Stimulated activated CD8-positive, alpha-beta memory T cell treated with anti-CD3 and anti-CD28 coated beads, Interleukin-7, amount 100 ng/mL, for 4 hours (primary cell): ENCODE measurements at regions not wholly inside any gene's neighbourhood (a gene's known extent, or its start where the extent isn't known, plus 50 kb on each side); places are given as distances from the start of the nearest gene placed in this dataset.

ENCODE experiments used
- DNase-seq, 2 donors: peaks; one replicate each; pipeline ENCODE4 v3.0.0-alpha.2; 2020; ENCODE audit warnings: low read depth in 2 of 2

DNA sequence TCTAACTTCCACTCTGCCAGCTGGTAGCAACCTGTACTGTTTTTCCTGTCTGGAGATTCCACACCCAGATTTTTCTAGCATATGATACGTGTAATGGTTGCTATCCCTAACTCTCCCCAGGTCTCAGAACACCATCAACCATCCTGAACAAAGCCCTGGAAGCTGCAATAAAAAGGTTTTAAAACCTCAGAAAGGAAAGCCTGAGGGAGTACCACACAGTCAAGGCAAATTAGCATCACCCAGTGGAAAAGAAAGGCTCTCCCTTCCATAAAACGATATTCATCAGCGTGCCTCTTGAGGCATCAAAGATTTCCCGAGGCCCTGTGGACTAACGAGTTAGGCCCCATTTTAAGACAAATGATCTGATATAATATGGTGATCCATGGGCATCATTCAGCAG, 421.0 kb downstream of the ADGRL2 start:
- DNase-seq = no peak

DNA sequence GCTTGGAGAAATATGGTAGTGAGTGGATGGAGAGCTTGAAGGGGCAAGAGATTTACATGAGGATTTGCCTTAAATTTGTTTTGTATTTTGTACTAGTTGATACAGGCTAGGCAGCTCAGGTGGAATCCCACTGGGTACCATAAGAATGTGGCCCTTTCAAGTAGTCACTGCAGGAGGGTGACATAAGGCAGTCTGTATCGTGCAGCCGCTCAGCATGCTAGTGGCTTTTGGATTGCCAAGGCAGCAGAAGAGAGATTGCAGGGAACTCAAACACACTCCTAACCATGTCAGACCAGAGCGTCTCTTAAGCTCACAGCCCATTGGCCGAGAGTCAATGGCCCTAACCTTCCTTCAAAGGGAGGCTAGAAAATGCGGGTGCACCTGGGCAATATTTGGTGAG, 420.0 kb downstream of the ADGRL2 start:
- no peak for DNase-seq

DNA sequence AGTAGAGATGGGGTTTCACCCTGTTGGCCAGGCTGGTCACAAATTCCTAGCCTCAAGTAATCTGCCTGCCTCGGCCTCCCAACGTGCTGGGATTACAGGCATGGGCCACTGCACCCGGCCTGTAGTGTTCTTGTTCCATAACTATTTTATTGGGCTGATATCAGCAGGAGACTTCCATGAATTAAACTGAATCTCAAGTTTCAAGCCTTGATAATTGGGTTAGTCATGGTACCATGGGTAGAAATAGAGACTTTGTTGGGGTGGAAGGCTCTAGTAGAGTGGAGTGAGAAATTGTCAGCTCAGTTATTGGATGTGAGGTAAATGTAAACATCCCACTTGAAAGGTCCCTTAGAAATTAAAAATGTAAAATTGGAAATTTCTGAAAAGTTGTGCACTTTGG, 419.1 kb downstream of the ADGRL2 start:
- no peak for DNase-seq

DNA sequence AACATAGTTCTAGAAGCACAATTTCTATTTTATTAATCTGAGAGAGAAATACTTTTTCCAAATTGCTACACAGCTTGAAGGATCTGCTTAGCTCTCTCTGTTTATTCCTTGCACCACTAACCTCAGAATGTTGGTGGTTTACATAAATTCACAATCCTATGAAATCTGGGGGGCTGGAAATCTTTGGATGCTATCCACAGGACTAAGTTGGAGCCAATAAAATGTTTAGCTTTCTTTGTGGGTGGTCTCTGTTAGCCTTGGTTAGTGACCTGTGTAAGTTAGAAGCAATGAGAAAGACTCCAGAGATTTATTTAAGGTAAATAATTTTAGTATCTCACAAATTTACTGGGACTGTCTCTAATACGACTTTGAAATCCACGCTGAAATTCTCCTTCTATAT, 418.1 kb downstream of the ADGRL2 start:
- no peak for DNase-seq

DNA sequence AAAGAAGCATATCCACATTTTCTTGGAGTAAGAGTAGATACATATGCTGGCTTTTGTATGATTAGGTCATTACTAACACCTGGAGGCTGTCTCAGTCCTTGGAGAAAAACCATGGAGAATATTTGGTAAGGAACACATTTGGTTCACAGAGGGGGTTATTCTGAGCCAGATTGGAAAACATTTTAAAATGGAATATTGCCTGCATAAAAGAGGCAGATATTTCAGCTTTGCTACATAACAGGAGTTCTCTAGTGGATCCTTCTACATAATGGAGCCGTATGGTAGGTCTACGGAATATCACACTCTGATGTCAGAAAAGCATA, 415.1 kb downstream of the ADGRL2 start:
- no peak for DNase-seq

DNA sequence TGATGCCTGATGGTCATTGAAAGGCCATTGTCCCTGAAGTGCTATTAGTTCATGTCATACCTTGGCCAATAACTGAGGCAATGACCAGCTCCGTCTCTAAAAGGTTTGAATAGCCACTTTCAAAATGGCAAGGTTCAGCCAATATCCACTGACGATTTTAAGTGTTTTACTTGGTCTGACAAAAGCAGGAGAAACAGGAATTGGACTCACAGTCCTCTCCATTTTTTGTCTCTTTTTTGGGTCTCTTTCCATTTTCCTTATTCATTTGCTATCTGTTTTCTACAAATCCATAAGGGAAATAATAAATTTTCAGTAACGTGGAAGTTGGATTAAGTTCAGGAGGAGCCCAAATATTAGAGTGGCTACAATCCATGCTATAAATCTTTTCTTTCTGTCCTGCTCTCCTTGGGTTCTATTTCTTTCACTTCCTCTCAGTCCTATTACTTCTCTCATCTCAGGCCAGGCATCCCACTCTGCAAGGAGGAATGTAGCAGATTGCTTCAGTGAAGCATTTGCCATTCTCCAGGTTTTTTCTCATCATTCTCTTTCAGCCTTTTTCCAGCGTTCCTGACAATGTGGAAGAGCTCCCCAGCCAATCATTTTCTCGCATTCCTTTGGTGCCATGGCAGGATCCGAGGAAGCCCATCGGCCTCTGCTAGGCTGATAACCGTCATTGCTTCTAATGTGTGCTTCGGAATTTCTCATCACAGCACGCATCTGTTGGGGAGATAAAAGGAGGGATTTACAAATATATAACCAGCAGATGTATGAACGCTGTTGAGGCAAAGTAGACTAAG, 414.5 kb downstream of the ADGRL2 start:
- DNase-seq = no peak

- DNase-seq = no peak
Observed at GRCh38 chr1:82214606-82215005, 413.9 kb downstream of the ADGRL2 start.

GRCh38 chr1:82197606-82198005, 396.9 kb downstream of the ADGRL2 start:
- DNase-seq = no peak

- no peak for DNase-seq
Observed at GRCh38 chr1:82195245-82195644, 394.5 kb downstream of the ADGRL2 start.

- DNase-seq = no peak
Observed at GRCh38 chr1:82185084-82185483, 384.4 kb downstream of the ADGRL2 start.

DNA sequence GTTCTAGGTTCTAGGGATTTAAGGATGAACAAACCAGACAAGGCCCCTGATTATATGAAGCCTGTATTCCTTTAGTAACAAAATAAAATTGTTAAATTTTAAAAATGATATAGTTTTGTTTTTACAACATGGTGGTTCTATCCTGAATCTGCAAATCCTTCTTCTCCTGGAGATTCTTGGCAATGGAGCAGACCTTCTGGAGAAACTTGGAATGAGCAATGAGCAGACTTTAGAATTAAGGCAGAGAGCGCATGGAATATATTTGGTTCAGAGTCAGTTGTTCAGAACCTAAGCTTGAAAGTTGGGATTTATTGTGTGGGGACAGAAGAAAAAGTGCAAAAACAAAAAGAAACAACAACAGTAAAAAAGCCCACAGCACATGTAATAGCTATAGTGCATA, 381.1 kb downstream of the ADGRL2 start:
- no peak for DNase-seq

GRCh38 chr1:82179131-82179530, 378.4 kb downstream of the ADGRL2 start:
- DNase-seq = no peak

- DNase-seq = no peak
Observed at GRCh38 chr1:82177192-82177591, 376.5 kb downstream of the ADGRL2 start.

DNA sequence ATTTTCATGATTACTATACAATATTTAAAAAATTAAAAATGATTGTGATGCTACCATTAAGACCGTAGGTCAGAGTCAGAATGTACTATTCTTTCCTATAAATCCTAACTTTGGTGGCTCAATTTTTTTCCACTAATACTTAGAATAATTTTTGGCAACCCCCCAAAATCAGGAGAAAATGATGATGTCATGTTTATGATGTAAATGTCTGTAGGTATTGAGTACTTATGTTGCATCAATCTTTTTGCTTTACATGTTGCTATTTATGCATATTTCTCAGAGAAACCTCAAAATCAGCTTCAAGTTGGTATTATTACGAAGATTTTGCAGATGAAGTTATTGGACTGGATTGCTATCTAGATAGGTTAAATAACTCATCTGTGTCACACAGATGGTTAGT, 371.2 kb downstream of the ADGRL2 start:
- DNase-seq = no peak

- no peak for DNase-seq
Observed at GRCh38 chr1:82168482-82168881, 367.7 kb downstream of the ADGRL2 start.

DNA sequence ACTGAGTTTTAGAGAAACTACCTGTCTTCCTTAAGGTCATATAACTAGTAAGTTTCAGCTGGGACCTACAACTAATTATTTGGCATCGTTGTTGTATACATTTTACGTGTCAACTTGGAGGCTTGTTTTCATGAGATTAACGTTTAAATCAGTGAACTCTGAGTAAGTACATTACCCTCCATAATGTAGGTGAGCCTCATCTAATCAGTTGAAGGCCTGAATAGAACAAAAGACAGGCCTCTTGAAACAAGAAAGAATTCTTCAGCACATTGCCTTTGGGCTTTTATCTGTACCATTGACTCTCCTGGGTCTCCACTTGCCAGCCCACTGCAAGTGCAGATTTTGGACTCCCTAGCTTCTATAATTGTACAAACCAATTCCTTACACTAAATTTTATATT, 364.6 kb downstream of the ADGRL2 start:
- DNase-seq = no peak

- no peak for DNase-seq
Observed at GRCh38 chr1:82162486-82163420, 362.0 kb downstream of the ADGRL2 start.

DNA sequence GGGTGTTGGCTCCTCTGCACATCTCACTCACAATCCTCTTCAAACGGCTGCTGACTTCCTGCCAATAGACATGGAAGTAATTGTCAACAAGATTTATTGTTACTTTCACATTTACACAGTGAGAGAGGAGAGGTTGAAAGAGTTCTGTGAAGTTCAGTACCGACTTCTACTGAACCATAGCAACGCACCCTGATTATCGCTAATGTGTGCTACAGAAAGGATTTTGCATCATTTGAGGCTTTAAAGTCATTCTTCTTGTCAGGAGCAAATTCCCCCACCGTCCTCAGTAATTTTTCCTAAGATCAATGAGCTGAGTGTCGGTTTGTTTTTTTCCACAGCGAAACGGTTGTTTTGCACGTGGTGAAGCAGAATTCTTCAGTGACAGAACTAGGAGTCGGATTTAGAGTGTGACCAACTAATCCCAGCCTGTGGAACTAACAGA, 361.0 kb downstream of the ADGRL2 start:
- DNase-seq = no peak

GRCh38 chr1:82160903-82161302, 360.2 kb downstream of the ADGRL2 start:
- DNase-seq = no peak

DNA sequence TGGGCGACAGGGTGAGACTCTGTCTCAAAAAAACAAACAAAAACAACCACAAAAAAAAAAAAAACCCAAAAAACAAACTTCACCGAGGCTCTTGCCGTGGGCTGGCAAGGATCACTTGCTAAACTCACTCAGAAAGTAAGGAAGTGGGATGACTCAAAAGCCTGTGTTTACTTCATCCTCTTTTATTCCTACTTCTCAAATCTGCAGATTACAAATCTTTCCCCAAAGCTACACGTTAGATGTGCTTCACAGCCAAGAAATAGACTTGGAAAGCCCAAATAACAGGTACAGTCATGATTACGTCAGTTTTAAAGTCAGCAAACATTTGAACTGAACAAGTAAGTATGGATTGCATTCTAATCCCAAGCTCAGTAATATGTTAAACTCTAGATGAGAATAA, 359.3 kb downstream of the ADGRL2 start:
- no peak for DNase-seq

- no peak for DNase-seq
Observed at GRCh38 chr1:82158981-82159380, 358.2 kb downstream of the ADGRL2 start.

- no peak for DNase-seq
Observed at GRCh38 chr1:82154219-82154970, 353.7 kb downstream of the ADGRL2 start.
